ENCODE measurements at regions not wholly inside any gene's neighbourhood (a gene's known extent, or its start where the extent isn't known, plus 50 kb on each side); places are given as distances from the start of the nearest gene placed in this dataset.
"Not testable (repeated sequence)": the region's sequence is repeated elsewhere in the genome, so short reads cannot be mapped to it uniquely, and the experiment has no call there.

- Mint-ChIP-seq H3K4me1 (no peaks in the 10 kb centered on the region), H3K27ac (ENCODE audit: low read depth) (no peak overlapping the region), H3K27me3 (no peaks in the 10 kb centered on the region), H3K9me3 (no peaks in the 10 kb centered on the region), H3K36me3 (ENCODE audit: insufficient read depth) (no peaks in the 10 kb centered on the region), H3K4me3 (no peak overlapping the region)
- DNase-seq (ENCODE audit: low spot score in 2 of 2) (no peak), ATAC-seq (replicated peaks; ENCODE audit: extremely low read depth, poor library complexity, severe bottlenecking) (no peak)
These were observed 92.4 kb upstream of the ATXN3L start for GRCh38 chrX:13412208-13412600.

- Mint-ChIP-seq H3K4me3 (no peak overlapping the region), H3K4me1 (no peaks in the 10 kb centered on the region), H3K27ac (ENCODE audit: low read depth) (no peak overlapping the region), H3K9me3 (peaks cover 5% of the 10 kb centered on the region), H3K27me3 (no peaks in the 10 kb centered on the region), H3K36me3 (ENCODE audit: insufficient read depth) (no peaks in the 10 kb centered on the region)
- ATAC-seq (replicated peaks; ENCODE audit: extremely low read depth, poor library complexity, severe bottlenecking), result no peak
- no peak for DNase-seq (ENCODE audit: low spot score in 2 of 2)
These were observed 91.8 kb upstream of the ATXN3L start for GRCh38 chrX:13411496-13412207.

- H3K36me3 Mint-ChIP-seq (ENCODE audit: insufficient read depth); H3K4me1 Mint-ChIP-seq; H3K27me3 Mint-ChIP-seq; ATAC-seq (replicated peaks; ENCODE audit: extremely low read depth, poor library complexity, severe bottlenecking); H3K27ac Mint-ChIP-seq (ENCODE audit: low read depth); H3K4me3 Mint-ChIP-seq; DNase-seq (ENCODE audit: low spot score in 2 of 2): not testable (repeated sequence)
- H3K9me3 Mint-ChIP-seq, result peaks cover 14% of the 10 kb centered on the region
These were observed 88.7 kb upstream of the ATXN3L start for GRCh38 chrX:13408599-13408998.

- not testable (repeated sequence) for DNase-seq (ENCODE audit: low spot score in 2 of 2); H3K27ac Mint-ChIP-seq (ENCODE audit: low read depth); H3K4me1 Mint-ChIP-seq; H3K36me3 Mint-ChIP-seq (ENCODE audit: insufficient read depth); H3K4me3 Mint-ChIP-seq; ATAC-seq (replicated peaks; ENCODE audit: extremely low read depth, poor library complexity, severe bottlenecking); H3K27me3 Mint-ChIP-seq
- H3K9me3 Mint-ChIP-seq, result peaks cover 14% of the 10 kb centered on the region
These were observed 84.9 kb upstream of the ATXN3L start for GRCh38 chrX:13404777-13405176.

- no peaks in the 10 kb centered on the region for H3K36me3 Mint-ChIP-seq (ENCODE audit: insufficient read depth)
- DNase-seq (ENCODE audit: low spot score in 2 of 2), result no peak
- no peaks in the 10 kb centered on the region for H3K27me3 Mint-ChIP-seq
These were observed 84.5 kb upstream of the ATXN3L start for GRCh38 chrX:13404364-13404763.

GRCh38 chrX:13401724-13402123, 81.9 kb upstream of the ATXN3L start:
- Mint-ChIP-seq H3K36me3 (ENCODE audit: insufficient read depth) (no peaks in the 10 kb centered on the region), H3K9me3 (peaks cover 9% of the 10 kb centered on the region), H3K27me3 (no peaks in the 10 kb centered on the region), H3K4me1 (no peaks in the 10 kb centered on the region), H3K27ac (ENCODE audit: low read depth) (no peak overlapping the region), H3K4me3 (no peak overlapping the region)
- no peak for DNase-seq (ENCODE audit: low spot score in 2 of 2)
- no peak for ATAC-seq (replicated peaks; ENCODE audit: extremely low read depth, poor library complexity, severe bottlenecking)

More at GRCh38 chrX:13404364-13404763, 84.5 kb upstream of the ATXN3L start:
- Mint-ChIP-seq H3K9me3 (peaks cover 14% of the 10 kb centered on the region), H3K4me1 (no peaks in the 10 kb centered on the region), H3K4me3 (no peak overlapping the region), H3K27ac (ENCODE audit: low read depth) (no peak overlapping the region)
- ATAC-seq (replicated peaks; ENCODE audit: extremely low read depth, poor library complexity, severe bottlenecking), result no peak

- Mint-ChIP-seq H3K4me3 (no peak overlapping the region), H3K27ac (ENCODE audit: low read depth) (no peak overlapping the region), H3K27me3 (no peaks in the 10 kb centered on the region), H3K9me3 (peaks cover 6% of the 10 kb centered on the region), H3K36me3 (ENCODE audit: insufficient read depth) (no peaks in the 10 kb centered on the region), H3K4me1 (no peaks in the 10 kb centered on the region)
- DNase-seq (ENCODE audit: low spot score in 2 of 2) (no peak), ATAC-seq (replicated peaks; ENCODE audit: extremely low read depth, poor library complexity, severe bottlenecking) (no peak)
These were observed 79.0 kb upstream of the ATXN3L start for GRCh38 chrX:13398839-13399238.

GRCh38 chrX:13397878-13398818, 78.3 kb upstream of the ATXN3L start:
- ATAC-seq (replicated peaks; ENCODE audit: extremely low read depth, poor library complexity, severe bottlenecking), result no peak
- H3K9me3 Mint-ChIP-seq, result peaks cover 6% of the 10 kb centered on the region
- no peaks in the 10 kb centered on the region for H3K27me3 Mint-ChIP-seq
- no peaks in the 10 kb centered on the region for H3K4me1 Mint-ChIP-seq
- no peak for DNase-seq (ENCODE audit: low spot score in 2 of 2)
- peaks cover 3% of the 10 kb centered on the region for H3K36me3 Mint-ChIP-seq (ENCODE audit: insufficient read depth)
- no peak overlapping the region for H3K27ac Mint-ChIP-seq (ENCODE audit: low read depth)
- no peak overlapping the region for H3K4me3 Mint-ChIP-seq

- DNase-seq (ENCODE audit: low spot score in 2 of 2) (no peak), ATAC-seq (replicated peaks; ENCODE audit: extremely low read depth, poor library complexity, severe bottlenecking) (no peak)
- H3K27me3 Mint-ChIP-seq, result no peaks in the 10 kb centered on the region
- H3K4me3 Mint-ChIP-seq, result no peak overlapping the region
- H3K9me3 Mint-ChIP-seq, result peaks cover 6% of the 10 kb centered on the region
- H3K36me3 Mint-ChIP-seq (ENCODE audit: insufficient read depth), result peaks cover 3% of the 10 kb centered on the region
- H3K4me1 Mint-ChIP-seq, result no peaks in the 10 kb centered on the region
- no peak overlapping the region for H3K27ac Mint-ChIP-seq (ENCODE audit: low read depth)
These were observed 77.1 kb upstream of the ATXN3L start for GRCh38 chrX:13396924-13397323.

- Mint-ChIP-seq H3K27me3 (no peaks in the 10 kb centered on the region), H3K9me3 (no peaks in the 10 kb centered on the region), H3K4me3 (no peak overlapping the region), H3K36me3 (ENCODE audit: insufficient read depth) (peaks cover 3% of the 10 kb centered on the region), H3K4me1 (no peaks in the 10 kb centered on the region), H3K27ac (ENCODE audit: low read depth) (no peak overlapping the region)
- no peak for ATAC-seq (replicated peaks; ENCODE audit: extremely low read depth, poor library complexity, severe bottlenecking)
- DNase-seq (ENCODE audit: low spot score in 2 of 2), result no peak
These were observed 69.6 kb upstream of the ATXN3L start for GRCh38 chrX:13389501-13389900.

- no peak for DNase-seq (ENCODE audit: low spot score in 2 of 2)
These were observed 68.0 kb upstream of the ATXN3L start for GRCh38 chrX:13387666-13388494.

GRCh38 chrX:13386636-13387035, 66.8 kb upstream of the ATXN3L start:
- DNase-seq (ENCODE audit: low spot score in 2 of 2) (no peak), ATAC-seq (replicated peaks; ENCODE audit: extremely low read depth, poor library complexity, severe bottlenecking) (no peak)
- Mint-ChIP-seq H3K4me1 (no peaks in the 10 kb centered on the region), H3K27me3 (no peaks in the 10 kb centered on the region), H3K4me3 (no peak overlapping the region), H3K36me3 (ENCODE audit: insufficient read depth) (no peaks in the 10 kb centered on the region), H3K27ac (ENCODE audit: low read depth) (no peak overlapping the region), H3K9me3 (no peaks in the 10 kb centered on the region)

More at GRCh38 chrX:13387666-13388494, 68.0 kb upstream of the ATXN3L start:
- Mint-ChIP-seq H3K4me1 (no peaks in the 10 kb centered on the region), H3K36me3 (ENCODE audit: insufficient read depth) (no peaks in the 10 kb centered on the region), H3K9me3 (no peaks in the 10 kb centered on the region), H3K27ac (ENCODE audit: low read depth) (no peak overlapping the region), H3K27me3 (no peaks in the 10 kb centered on the region), H3K4me3 (no peak overlapping the region)
- ATAC-seq (replicated peaks; ENCODE audit: extremely low read depth, poor library complexity, severe bottlenecking), result no peak

Measured in central memory CD8-positive, alpha-beta T cell (primary cell).